NCI-H1417 treated with DMSO at 0.1 percent for 48 hours (cell line): ENCODE measurements at regions not wholly inside any gene's neighbourhood (a gene's known extent, or its start where the extent isn't known, plus 50 kb on each side); places are given as distances from the start of the nearest gene placed in this dataset.
"Not testable (repeated sequence)": the region's sequence is repeated elsewhere in the genome, so short reads cannot be mapped to it uniquely, and the experiment has no call there.

Experiments
- DNase-seq: peaks from one replicate; lab custom pipeline; 2025; lab: John Stamatoyannopoulos, UW

DNA sequence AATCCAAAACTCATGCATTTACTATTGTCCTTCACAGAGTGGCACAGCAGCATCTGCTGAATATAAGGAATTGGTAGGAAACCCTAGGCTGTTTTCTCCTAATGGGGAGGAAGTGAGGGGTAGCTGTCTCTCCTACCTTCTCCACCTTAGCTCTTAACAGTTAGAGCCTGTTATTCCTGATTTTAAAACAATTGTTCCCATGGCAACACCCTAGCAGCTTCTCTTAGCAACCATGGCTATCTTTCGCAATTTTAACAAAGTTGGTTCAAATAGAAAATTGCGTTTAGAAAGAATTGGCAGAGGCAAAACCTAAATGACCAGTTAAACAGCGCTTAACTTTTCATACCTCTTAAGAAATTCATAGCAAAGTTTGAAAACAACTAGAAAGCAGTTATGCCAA lies 603.4 kb upstream of the AUTS2 start:
- no peak for DNase-seq

DNA sequence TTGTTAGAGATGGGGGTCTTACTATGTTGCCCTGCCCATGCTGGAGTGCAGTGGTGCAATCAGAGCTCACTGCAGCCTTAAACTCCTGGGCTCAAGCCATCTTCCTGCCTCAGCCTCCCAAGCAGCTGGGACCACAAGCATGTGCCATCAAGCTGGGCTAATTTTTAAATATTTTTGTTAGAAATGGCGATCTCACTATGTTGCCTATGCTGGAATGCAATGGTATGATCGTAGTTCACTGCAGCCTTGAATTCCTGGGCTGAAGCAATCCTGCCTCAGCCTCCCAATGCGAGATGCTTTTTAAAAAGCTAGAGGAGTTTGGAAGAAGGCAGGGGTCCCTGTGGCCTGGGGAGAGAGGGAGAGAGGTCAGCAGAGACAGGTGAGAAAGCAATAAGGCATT lies 600.1 kb upstream of the AUTS2 start:
- no peak for DNase-seq

DNA sequence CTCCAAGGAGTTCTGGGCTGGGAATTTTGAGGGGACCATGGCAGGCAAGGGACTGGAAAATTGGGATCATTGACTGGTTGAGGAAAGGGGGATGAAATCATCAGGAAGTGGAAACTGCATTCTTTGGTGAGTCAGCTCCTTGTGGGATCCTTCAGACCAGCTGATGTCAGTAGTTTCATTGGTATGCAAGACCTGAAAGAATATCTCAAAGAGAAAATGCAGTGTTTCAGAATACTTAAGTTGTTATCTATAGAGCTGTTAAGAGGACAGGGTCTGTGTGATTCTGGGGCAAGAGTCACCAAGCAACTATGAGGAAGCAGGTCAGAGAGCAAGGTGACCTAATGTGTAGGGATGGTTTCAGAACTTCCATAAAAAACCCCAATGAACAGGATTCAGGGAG lies 595.9 kb upstream of the AUTS2 start:
- DNase-seq = no peak

DNA sequence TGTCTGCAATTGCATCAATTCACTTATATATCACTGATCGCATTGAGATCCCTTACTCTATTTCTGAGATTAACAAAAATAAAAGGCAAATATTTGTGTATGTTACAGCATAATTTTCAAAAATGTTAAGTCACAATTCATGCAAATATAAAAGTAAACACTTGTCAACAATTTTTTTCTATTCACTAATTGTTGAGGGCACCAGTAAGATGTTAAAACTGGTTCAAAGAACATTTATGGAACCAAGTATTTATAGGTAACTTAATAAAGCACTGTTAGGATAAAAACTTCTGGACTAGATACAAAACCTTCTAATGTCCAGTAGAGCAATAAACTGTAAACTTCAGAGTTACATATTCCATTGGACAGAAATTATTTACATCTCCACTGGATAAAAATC lies 586.1 kb upstream of the AUTS2 start:
- DNase-seq = no peak

DNA sequence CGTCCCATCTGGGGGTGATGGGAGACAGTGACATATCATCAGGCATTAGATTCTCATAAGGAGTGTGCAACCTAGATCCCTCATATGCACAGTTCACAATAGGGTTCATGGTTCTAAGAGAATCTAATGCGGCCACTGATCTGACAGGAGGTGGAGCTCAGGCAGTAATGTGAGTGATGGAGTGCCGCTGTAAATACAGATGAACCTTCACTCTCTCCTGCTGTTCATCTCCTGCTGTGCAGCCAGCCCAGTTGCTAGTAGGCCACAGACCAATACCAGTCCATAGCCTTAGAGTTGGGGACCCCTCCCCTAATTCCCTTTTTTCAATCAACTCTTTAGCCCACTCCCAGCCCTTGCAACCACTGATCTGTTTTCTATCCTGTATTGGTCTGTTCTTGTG lies 581.1 kb upstream of the AUTS2 start:
- no peak for DNase-seq

DNA sequence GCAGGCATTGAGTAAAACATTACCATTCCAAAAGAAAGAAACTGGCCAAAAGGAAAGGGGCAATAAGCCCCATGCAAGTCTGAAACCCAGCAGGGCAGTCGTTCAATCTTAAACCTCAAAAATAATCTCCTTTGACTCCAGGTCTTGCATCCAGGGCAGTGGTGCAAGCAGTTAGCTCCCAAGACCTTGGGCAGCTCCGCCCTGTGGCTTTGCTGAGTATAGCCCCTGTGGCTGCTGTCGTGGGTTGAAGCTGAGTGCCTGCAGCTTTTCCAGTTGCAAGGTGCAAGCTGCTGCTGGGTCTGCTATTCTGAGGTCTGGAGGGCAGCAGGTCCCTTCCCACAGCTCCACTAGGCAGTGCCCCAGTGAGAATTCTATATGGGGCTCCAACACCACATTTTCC lies 580.1 kb upstream of the AUTS2 start:
- DNase-seq = no peak

DNA sequence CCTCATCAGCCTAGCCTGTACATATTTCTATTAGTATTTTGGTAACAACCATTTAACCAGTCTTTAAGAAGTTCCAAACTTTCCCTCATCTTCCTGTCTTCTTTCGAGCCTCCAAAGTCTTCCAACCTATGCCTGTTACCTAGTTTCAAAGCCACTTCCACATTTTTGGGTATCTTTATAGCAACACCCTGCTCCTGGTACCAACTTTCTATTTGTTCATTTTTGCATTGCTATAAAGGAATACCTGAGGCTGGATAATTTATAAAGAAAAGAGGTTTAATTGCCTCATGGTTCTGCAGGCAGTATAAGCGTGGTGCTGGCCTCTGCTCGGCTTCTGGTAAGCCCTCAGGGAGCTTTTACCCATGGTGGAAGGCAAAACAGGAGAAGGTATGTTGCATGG lies 578.8 kb upstream of the AUTS2 start:
- no peak for DNase-seq

DNA sequence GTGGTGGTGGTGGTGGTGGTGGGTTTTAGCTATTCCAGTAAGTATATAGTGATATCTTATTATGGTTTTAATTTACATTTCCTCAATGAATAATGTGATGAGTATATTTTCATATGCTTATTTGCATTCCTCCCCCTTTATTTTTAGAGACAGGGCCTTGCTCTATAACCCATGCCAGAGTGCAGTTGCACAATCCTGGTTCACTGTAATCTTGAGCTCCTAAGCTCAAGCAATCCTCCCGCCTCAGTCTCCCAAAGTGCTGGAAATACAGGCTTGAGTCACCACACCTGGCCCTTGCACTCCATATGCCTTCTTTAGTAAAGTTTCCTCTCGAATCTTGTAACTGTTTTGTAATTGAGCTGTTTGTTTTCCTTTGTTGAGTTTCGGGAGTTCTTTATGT lies 577.7 kb upstream of the AUTS2 start:
- no peak for DNase-seq

DNA sequence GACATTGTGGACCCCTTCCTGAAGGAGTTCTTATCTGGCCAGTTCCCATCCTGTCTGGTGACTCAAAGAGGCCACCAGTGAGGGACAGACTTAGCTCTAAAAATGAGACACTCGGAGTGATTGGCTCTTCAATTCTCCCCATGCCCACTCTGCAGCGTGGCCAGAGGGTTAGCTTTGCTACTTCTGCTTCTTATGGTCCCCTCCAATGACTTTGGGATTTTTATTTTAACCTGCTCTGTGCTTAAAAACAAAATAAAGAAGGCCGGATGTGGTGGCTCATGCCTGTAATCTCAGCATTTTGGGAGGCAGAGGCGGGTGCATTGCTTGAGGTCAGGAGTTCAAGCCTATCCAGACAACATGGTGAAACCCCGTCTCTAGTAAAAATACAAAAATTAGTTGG lies 573.0 kb upstream of the AUTS2 start:
- DNase-seq = no peak

DNA sequence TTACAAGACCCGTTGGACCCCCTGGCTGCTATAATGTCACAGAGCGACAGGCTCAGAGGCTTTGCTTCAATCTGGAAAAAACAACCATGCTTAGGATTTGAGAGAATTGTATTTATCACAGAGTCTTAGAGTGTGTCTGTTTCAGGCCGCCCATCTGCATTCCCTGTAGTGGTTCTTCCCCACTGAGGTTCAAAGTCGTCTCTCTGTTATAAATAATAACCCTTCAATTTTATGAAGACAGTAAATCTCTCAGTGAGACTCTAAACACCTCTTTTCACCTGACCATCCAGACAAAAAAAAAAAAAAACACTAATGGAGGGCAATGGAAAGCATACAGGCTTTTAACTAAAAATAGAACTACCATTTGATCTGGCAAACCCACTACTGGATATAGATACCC lies 565.4 kb upstream of the AUTS2 start:
- DNase-seq = no peak

DNA sequence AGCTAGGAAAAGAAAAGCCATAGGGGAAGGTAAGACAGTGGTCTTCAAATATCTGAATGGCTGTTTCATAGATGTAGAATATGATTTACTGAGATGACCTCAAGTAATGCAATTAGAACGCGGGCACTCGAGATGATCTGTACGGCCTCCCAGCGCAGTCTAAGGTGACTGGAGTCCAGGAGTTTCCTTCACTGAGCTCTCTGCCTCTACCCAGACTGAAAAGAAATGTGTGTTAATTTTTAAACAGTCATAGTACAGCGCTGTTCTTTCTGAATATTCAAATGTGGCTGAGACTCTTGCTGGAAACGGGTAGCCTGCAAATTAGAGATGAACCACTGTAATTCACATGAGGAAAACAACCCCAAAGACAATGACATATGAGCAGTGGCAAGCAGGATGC lies 562.4 kb upstream of the AUTS2 start:
- DNase-seq = no peak

DNA sequence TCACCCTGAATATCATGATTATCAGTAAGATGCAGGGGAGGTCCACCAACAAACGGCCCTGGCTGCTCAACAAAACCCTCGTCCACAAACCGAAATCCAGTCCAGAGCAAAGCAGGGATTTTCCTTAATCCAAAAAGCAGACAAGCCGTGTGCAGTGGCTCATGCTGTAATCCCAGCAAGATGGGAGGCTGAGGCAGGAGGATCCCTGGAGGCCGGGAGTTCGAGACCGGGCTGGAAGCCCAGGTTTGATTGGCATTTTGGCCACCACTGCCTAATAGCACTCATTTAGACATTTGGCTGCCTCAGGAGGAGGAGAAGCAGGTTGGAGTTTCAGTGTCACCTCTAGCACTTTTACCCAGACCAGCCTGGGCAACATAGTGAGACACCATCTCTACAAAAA lies 562.0 kb upstream of the AUTS2 start:
- no peak for DNase-seq

DNA sequence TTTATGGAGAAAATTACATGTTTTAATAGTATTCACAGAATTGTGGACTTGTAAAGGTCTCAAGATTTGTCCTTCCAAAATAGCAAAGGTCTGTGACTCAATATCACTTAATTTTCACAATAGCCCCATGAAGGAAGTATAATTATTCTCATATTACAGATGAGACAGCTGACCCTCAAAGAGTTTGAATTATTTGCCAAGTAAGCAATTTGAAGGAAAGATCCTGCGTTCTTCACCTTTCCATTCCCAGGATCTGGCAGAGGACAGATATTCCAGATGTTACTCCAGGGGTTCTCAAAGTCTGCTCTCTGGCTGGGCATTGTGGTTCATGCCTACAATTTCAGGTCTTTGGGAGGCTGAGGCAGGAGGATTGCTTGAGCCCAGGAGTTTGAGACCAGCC lies 559.4 kb upstream of the AUTS2 start:
- no peak for DNase-seq

DNA sequence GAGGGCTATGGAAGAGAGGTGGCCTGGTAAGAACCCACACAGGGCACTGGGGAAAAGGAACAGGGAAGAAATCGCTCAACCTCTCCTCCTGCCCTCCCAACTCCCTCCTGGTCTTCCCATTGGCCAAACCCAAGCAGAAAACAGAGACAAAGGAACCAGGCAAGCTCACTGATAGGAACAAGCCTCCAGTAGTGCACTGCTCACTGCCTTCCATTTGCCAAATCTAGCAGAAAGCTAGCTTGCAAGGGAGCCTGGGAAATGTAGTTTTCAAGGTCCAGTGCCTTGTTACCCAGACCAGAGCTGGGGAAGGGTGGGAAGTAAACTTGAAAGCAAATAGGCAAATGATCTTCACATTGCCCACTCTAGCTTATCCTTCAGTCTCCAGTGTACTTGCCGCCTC lies 556.1 kb upstream of the AUTS2 start:
- DNase-seq = no peak

DNA sequence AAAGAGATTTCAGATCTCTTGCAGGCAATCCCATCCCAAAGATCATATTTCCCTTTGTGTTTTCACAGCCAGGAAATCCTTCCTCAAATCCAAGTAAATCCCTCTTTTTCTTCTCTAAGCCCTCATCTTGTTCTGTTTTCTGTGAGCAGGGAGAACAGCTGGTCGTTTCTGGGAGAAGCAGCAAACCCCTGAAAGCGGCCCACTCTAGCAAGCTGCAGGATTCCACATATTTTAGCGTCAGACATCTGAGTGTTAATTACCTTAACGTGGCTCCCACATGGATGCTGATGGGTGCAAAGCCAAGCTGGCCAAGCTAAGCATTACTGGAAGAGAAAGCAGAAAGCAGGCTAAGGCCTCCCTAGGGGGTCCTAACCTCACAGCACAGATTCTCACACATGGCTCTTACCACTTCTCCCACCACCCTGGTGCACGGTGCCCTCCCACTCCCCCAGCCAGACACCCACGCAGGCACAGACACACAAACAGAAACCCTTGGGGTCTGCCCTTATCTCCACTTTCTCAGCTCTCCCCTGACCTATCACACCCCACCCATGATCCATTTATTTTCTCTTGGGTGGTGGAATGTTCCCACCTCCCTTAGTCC lies 551.0 kb upstream of the AUTS2 start:
- DNase-seq = no peak

DNA sequence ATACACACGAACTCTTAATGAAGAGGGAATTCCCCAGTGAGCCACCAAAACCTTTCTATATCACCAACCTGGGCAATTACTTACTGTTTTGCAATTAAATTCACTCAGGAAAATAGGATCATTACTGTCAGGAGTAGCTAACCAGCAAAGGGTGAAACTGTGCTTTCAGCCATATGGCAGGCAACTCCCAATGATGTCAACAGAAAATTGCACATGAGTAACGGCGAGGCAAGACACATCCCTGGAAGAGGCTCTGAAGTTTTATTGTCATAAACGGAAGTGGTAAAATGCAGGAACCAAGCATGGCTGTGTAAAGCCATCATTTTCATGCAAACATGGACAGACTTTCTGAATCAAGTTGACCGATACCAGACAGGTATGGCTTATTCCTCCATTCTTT lies 548.9 kb upstream of the AUTS2 start:
- DNase-seq = no peak

DNA sequence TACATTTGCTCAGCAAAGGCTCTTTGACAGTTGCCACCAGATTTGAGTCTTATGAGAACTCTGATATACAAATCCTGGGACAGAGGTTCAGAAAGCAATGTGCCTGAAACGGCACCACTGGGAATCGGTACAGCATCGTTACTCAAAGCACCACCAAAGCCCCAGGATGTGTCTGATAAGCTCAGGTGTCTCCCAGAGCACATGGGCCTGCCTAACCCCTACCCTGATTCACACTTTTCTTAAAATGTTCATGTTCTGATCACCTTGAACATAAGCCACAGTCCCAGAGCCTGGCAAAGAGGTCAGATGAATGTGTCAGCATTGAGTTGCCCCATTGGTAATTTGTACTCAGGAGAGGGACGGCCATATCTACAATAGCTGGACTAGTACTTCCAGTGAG lies 545.8 kb upstream of the AUTS2 start:
- no peak for DNase-seq

DNA sequence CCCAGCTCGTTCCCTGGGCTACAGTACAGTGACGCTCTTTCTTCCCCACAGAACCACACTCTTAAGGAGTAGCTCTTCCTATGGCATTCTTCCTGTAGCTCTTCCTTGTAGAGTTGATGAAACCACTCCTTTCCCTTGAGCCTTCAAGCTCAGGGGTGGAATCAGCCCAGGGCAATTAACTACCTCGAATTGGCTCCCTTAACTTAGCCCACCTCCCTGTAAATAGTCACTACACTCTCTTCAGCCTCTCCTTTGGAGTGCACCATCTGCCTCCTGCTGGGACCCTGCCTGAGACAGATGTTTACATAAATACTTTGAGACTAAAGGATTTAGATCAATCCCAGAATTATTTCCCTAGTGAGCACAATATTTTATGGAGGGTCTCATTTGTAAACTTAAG lies 537.8 kb upstream of the AUTS2 start:
- DNase-seq = no peak

DNA sequence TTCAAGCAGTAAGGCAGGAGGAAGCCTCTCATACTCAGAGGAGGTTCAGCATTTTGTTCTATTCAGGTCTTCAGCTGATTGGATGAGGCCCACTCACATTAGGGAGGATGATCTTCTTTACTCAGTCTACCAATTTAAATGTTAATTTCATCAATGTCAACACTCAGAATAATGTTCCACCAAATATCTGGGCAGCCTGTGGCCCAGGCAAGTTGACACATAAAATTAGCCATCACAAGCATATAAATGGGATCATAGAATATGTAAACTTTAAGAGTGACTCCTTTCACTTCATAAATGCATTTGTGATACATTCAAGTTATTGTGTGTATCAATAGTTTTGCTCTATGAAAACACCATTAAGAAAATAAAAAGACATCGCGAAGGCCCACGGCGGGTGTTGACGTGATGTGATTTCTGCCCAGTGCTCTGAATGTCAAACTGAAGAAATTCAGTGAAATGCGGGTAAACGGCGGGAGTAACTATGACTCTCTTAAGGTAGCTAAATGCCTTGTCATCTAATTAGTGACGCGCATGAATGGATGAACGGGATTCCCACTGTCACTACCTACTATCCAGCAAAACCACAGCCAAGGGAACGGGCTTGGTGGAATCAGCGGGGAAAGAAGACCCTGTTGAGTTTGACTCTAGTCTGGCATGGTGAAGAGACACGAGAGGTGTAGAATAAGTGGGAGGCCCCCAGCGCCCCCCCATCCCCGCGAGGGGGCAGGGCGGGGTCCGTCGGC lies 536.1 kb upstream of the AUTS2 start:
- DNase-seq = no peak

DNA sequence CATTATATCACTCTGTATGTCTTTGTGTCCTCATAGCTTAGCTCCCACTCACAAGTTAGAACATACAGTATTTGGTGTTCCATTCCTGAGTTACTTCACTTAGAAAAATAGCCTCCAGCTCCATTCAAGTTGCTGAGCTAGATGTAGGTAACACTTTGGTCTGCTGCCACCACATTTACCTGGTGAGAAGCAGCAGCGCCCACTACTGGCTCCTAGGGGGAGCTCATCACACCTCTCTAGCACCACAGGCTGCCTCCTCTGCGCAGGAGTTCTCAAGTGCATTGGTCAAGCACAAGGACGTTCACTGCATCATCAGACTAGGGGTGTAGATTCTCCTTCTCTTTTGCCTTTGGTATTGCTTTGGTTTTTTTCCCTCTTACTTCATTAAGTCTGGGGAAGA lies 530.9 kb upstream of the AUTS2 start:
- no peak for DNase-seq

DNA sequence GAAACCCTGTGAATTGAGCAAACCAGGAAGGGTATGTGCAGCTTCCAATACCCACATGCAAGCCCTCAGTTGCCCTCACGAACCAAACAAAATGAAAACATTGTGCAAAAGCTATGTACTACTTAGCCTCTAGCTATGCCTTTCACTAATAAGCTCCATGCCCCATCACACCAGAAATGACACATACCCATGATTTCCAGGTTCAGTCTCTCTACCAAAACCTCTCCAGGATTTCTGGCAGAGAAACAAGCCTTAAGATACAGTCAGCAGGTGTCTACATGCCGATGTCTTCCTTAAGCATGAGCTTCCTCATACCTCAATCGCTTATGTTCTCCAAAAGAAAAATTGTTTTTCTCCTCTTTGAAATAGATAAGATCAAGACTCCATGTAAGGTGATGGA lies 527.8 kb upstream of the AUTS2 start:
- DNase-seq = no peak

DNA sequence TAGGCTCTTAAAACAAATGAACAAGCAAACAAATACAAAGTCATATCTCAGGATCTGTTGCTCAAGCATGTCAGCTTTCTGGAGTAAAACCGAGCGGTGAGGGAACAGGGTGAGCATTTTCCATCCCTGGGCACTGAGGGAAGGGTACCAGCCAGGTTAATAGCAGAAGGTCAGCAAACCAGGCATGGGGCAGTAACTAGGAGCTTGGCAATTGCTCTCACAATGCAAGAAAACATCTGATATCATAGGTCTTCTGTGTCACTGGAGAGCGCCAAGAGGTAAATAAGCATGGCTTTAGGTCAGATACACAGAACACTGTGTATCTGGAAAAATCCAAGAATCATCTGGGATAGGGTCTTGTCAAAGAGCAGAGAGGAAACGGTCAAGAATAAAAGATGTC lies 521.7 kb upstream of the AUTS2 start:
- no peak for DNase-seq

DNA sequence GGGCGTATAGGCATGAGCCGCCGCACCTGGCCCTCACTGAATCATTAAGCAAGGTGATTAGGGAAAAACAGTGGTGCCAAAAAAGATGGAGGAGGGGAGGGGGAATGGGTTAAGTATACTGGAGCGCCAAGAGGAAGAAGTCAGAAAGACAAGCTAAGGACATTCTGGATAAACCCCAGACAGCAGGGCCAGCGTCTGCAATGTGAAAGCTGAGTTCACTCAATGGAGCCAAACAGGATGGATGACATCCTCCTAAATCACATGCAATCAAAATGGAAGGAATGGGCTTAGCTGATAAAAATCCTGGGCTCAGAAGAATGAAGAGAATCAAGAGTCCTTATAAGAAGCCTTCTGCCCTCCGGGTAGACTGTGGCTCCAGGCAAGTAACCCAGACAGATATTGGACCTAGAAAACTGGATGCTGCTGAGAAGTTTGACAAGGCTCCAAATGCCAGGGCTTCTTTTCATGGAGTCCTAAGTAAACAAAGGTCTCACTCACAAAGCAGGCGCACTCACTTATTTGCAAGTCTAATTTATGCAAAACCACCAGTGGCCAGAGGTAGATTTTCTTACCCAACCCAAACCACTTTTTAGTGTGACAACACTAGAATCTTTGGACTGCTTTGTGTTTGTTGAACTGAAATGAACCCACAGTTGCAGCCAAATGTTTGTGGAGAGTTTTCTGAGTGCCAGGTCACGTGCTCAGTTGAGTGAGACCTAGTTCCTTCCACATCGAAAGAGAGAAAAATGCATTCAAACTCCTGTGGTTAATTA lies 519.1 kb upstream of the AUTS2 start:
- DNase-seq = no peak

DNA sequence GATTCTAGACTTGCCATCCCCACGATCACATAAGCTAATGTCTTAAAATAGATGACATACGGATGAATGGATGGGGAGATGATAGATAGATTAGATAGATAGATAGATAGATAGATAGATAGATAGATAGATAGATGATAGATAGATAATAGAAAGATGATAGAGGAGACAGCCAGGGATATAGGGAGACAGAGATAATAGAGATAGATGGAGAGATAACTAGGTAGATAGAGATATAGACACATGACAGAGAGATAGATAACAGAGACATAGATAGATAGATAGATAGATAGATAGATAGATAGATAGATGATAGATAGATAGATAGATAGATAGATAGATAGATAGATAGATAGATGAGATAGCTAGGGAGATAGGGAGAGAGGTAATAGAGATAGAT lies 511.0 kb upstream of the AUTS2 start:
- not testable (repeated sequence) for DNase-seq
